Naive thymus-derived CD4-positive, alpha-beta T cell (primary cell): ENCODE measurements at regions not wholly inside any gene's neighbourhood (a gene's known extent, or its start where the extent isn't known, plus 50 kb on each side); places are given as distances from the start of the nearest gene placed in this dataset.
"Not testable (repeated sequence)": the region's sequence is repeated elsewhere in the genome, so short reads cannot be mapped to it uniquely, and the experiment has no call there.

Experiments used
- ATAC-seq: fragments of 150-1000 bp; cut with Tn5 transposase; 2 replicates; pipeline ENCODE4 v1.10.0; 2021; ENCODE audit warnings: mild to moderate bottlenecking, moderate library complexity
- CTCF ChIA-PET: fragments of 350-600 bp; sonication (Branson Sonifier 250); formaldehyde crosslinking; loops from one replicate; lab custom pipeline; 2021; ENCODE audit warnings: antibody characterized with exemption; lab: Charles Lee
- POLR2A ChIA-PET: fragments of 350-600 bp; sonication (Branson Sonifier 250); formaldehyde crosslinking; loops from one replicate; lab custom pipeline; 2021; ENCODE audit warnings: antibody characterized with exemption, inconsistent platforms; lab: Charles Lee
- DNase-seq, 9 donors: peaks; one replicate each; pipeline versions ENCODE4 v3.0.0 to v3.0.0-alpha.2; 2020 to 2022; ENCODE audit warnings: mixed read lengths in 1 of 9
- H3K27ac ChIP-seq: one replicate; pipeline ENCODE4 v1.7.0; 2013; ENCODE audit warnings: mild to moderate bottlenecking, low read depth, low read length, moderate library complexity
- H3K27me3 ChIP-seq, 2 donors: one replicate each; pipeline ENCODE4 v1.7.0; 2013; ENCODE audit warnings: low read length in 2 of 2, mild to moderate bottlenecking in 2 of 2, moderate library complexity in 2 of 2; ENCODE audit not compliant: control insufficient read depth in 2 of 2, insufficient read depth in 2 of 2
- H3K36me3 ChIP-seq, 3 experiments: 1 replicate in 2 of 3; 2 replicates in 1 of 3; pipeline ENCODE4 v1.7.0; 2013; ENCODE audit warnings: low read length in 3 of 3, mild to moderate bottlenecking in 3 of 3, moderate library complexity in 1 of 3; ENCODE audit not compliant: insufficient read depth in 3 of 3, control insufficient read depth in 2 of 3
- H3K4me1 ChIP-seq, 2 donors: one replicate each; pipeline ENCODE4 v1.7.0; 2013; ENCODE audit warnings: low read length in 2 of 2, mild to moderate bottlenecking in 2 of 2, moderate library complexity in 1 of 2; ENCODE audit not compliant: control insufficient read depth in 2 of 2, insufficient read depth in 2 of 2
- H3K4me3 ChIP-seq: 2 replicates; pipeline ENCODE4 v1.7.0; 2013; ENCODE audit warnings: mild to moderate bottlenecking, low read length
- H3K9me3 ChIP-seq, 3 experiments: 1 replicate in 2 of 3; 2 replicates in 1 of 3; pipeline ENCODE4 v1.7.0; 2013; ENCODE audit warnings: low read length in 3 of 3; ENCODE audit not compliant: control insufficient read depth in 2 of 3
- H3K27ac Mint-ChIP-seq, 9 donors: one replicate each; pipeline ENCODE4 v1.8.0; 2020 to 2022; ENCODE audit warnings: mixed read lengths in 9 of 9, mild to moderate bottlenecking in 8 of 9, moderate library complexity in 5 of 9, inconsistent platforms in 2 of 9
- H3K27me3 Mint-ChIP-seq, 5 donors: one replicate each; pipeline ENCODE4 v1.8.0; 2021 to 2022; ENCODE audit warnings: mixed read lengths in 5 of 5, mild to moderate bottlenecking in 1 of 5
- H3K36me3 Mint-ChIP-seq, 5 donors: one replicate each; pipeline ENCODE4 v1.8.0; 2020 to 2022; ENCODE audit warnings: mixed read lengths in 5 of 5, mild to moderate bottlenecking in 3 of 5, inconsistent platforms in 1 of 5
- H3K4me1 Mint-ChIP-seq, 7 donors: one replicate each; pipeline ENCODE4 v1.8.0; 2020 to 2022; ENCODE audit warnings: mixed read lengths in 7 of 7, mild to moderate bottlenecking in 3 of 7, inconsistent platforms in 1 of 7
- H3K4me3 Mint-ChIP-seq, 10 donors: one replicate each; pipeline ENCODE4 v1.8.0; 2020 to 2022; ENCODE audit warnings: mild to moderate bottlenecking in 10 of 10, mixed read lengths in 10 of 10, moderate library complexity in 6 of 10, inconsistent platforms in 2 of 10
- H3K9me3 Mint-ChIP-seq, 11 donors: one replicate each; pipeline ENCODE4 v1.8.0; 2020 to 2022; ENCODE audit warnings: mixed read lengths in 11 of 11, mild to moderate bottlenecking in 4 of 11, inconsistent platforms in 1 of 11, moderate library complexity in 1 of 11
- intact Hi-C, 2 donors: fragments of 100-400 bp; cut with micrococcal nuclease; formaldehyde crosslinking; loops; one replicate each; pipeline ENCODE4 v1.15.1; 2023

- H3K9me3 ChIP-seq, H3K27ac ChIP-seq, DNase-seq, POLR2A ChIA-PET, H3K36me3 ChIP-seq, H3K27me3 ChIP-seq, H3K9me3 Mint-ChIP-seq, H3K27me3 Mint-ChIP-seq, CTCF ChIA-PET, H3K4me1 ChIP-seq, H3K4me1 Mint-ChIP-seq, H3K27ac Mint-ChIP-seq, H3K36me3 Mint-ChIP-seq, intact Hi-C loops, H3K4me3 Mint-ChIP-seq, H3K4me3 ChIP-seq, ATAC-seq: not testable (repeated sequence)
Measured at GRCh38 chr17:30638968-30639367, 161.8 kb downstream of the GOSR1 start.

GRCh38 chr17:30631651-30632050 lies 154.4 kb downstream of the GOSR1 start:
- H3K4me3 ChIP-seq, H3K36me3 Mint-ChIP-seq, intact Hi-C loops, H3K9me3 Mint-ChIP-seq, CTCF ChIA-PET, H3K27me3 Mint-ChIP-seq, H3K4me1 ChIP-seq, H3K36me3 ChIP-seq, H3K27ac Mint-ChIP-seq, H3K27me3 ChIP-seq, ATAC-seq, POLR2A ChIA-PET, DNase-seq, H3K4me1 Mint-ChIP-seq, H3K9me3 ChIP-seq, H3K27ac ChIP-seq, H3K4me3 Mint-ChIP-seq: not testable (repeated sequence)

- H3K27me3 ChIP-seq, H3K4me3 Mint-ChIP-seq, H3K36me3 Mint-ChIP-seq, DNase-seq, ATAC-seq, H3K4me1 ChIP-seq, H3K9me3 ChIP-seq, H3K4me3 ChIP-seq, H3K27me3 Mint-ChIP-seq, H3K36me3 ChIP-seq, POLR2A ChIA-PET, H3K27ac Mint-ChIP-seq, H3K27ac ChIP-seq, H3K9me3 Mint-ChIP-seq, H3K4me1 Mint-ChIP-seq, CTCF ChIA-PET, intact Hi-C loops: not testable (repeated sequence)
Measured at GRCh38 chr17:30625380-30625779, 148.2 kb downstream of the GOSR1 start.

GRCh38 chr17:30624180-30624579 lies 147.0 kb downstream of the GOSR1 start:
- H3K27ac Mint-ChIP-seq, H3K9me3 ChIP-seq, DNase-seq, H3K4me3 Mint-ChIP-seq, H3K4me1 ChIP-seq, CTCF ChIA-PET, ATAC-seq, H3K9me3 Mint-ChIP-seq, H3K36me3 Mint-ChIP-seq, intact Hi-C loops, H3K36me3 ChIP-seq, H3K4me1 Mint-ChIP-seq, H3K27me3 Mint-ChIP-seq, H3K27ac ChIP-seq, H3K27me3 ChIP-seq, H3K4me3 ChIP-seq, POLR2A ChIA-PET: not testable (repeated sequence)

GRCh38 chr17:30609682-30610081 lies 132.5 kb downstream of the GOSR1 start:
- CTCF ChIA-PET, H3K36me3 Mint-ChIP-seq, H3K4me3 Mint-ChIP-seq, DNase-seq, H3K27ac ChIP-seq, H3K27me3 Mint-ChIP-seq, H3K4me1 ChIP-seq, H3K4me3 ChIP-seq, H3K36me3 ChIP-seq, H3K27me3 ChIP-seq, H3K9me3 Mint-ChIP-seq, ATAC-seq, POLR2A ChIA-PET, H3K9me3 ChIP-seq, H3K27ac Mint-ChIP-seq: not testable (repeated sequence)
- peaks cover 0 to 11% (median 5%) of the 10 kb centered on the region in 7 donors for H3K4me1 Mint-ChIP-seq
- intact Hi-C loops = loop anchor here in 1 of 2 donors (10.0 kb wide), 1 partner anchor 135 kb away; the partner anchor contains the start of gene GOSR1

- CTCF ChIA-PET = no interaction called here
Measured at GRCh38 chr17:30605523-30605922, 128.3 kb downstream of the GOSR1 start.

GRCh38 chr17:30605027-30605426 lies 127.8 kb downstream of the GOSR1 start:
- Histone ChIP-seq H3K4me3 (no peak overlapping the region), H3K27me3 (no peaks in the 10 kb centered on the region), H3K9me3 (no peaks in the 10 kb centered on the region), H3K4me1 (peaks cover 0 to 2% of the 10 kb centered on the region in 2 donors), H3K36me3 (peaks cover 0 to 4% (median 0%) of the 10 kb centered on the region in 3 experiments), H3K27ac (no peak overlapping the region)
- DNase-seq (no peak), ATAC-seq (no peak)
- no peak overlapping the region for H3K27ac Mint-ChIP-seq
- intact Hi-C loops = loop anchor here in 1 of 2 donors (10.0 kb wide), 1 partner anchor 130 kb away; the partner anchor contains the start of gene GOSR1
- H3K4me1 Mint-ChIP-seq = peaks cover 5 to 23% (median 17%) of the 10 kb centered on the region in 7 donors
- peak overlapping the region in 1 of 10 donors; percentile 1 for H3K4me3 Mint-ChIP-seq
- H3K9me3 Mint-ChIP-seq = no peaks in the 10 kb centered on the region
- ChIA-PET POLR2A (no interaction called here), CTCF (no interaction called here)
- H3K27me3 Mint-ChIP-seq = peaks cover 0 to 5% (median 0%) of the 10 kb centered on the region in 5 donors
- no peaks in the 10 kb centered on the region for H3K36me3 Mint-ChIP-seq

More at GRCh38 chr17:30605523-30605922, 128.3 kb downstream of the GOSR1 start:
- H3K36me3 Mint-ChIP-seq = no peaks in the 10 kb centered on the region
- DNase-seq = no peak
- Histone ChIP-seq H3K4me3 (no peak overlapping the region), H3K4me1 (peaks cover 0 to 2% of the 10 kb centered on the region in 2 donors), H3K36me3 (no peaks in the 10 kb centered on the region), H3K27ac (no peak overlapping the region), H3K27me3 (no peaks in the 10 kb centered on the region), H3K9me3 (no peaks in the 10 kb centered on the region)
- no peaks in the 10 kb centered on the region for H3K9me3 Mint-ChIP-seq
- peaks cover 5 to 23% (median 17%) of the 10 kb centered on the region in 7 donors for H3K4me1 Mint-ChIP-seq
- H3K4me3 Mint-ChIP-seq = no peak overlapping the region
- H3K27me3 Mint-ChIP-seq = peaks cover 0 to 5% (median 0%) of the 10 kb centered on the region in 5 donors
- no peak for ATAC-seq
- H3K27ac Mint-ChIP-seq = no peak overlapping the region
- intact Hi-C loops = loop anchor here in 1 of 2 donors (10.0 kb wide), 1 partner anchor 131 kb away; the partner anchor contains the start of gene GOSR1
- POLR2A ChIA-PET = no interaction called here
